ENCODE measurements at regions not wholly inside any gene's neighbourhood (a gene's known extent, or its start where the extent isn't known, plus 50 kb on each side); places are given as distances from the start of the nearest gene placed in this dataset.

DNA sequence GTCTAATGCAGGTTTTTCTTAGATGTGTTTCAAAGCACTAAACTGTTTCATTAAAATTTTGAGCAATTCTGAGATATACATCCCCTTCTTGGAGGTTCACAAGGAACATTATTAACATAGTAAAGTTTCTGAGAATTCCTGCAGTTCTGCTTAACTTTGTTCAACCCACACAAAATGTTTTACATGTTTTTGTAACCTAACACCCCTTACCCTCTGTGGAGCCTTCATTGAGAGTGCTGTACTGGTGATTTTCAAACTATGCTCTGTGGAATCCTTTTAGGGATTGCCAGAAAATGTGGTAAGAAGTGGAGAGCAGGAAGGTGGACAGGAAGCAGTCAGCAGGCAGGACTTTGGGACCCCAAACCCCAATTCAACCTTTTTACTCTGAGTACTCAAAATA is 53.6 kb upstream of the ABCB5 start:
- H4K8ac ChIP-seq (replicated peaks; ENCODE audit: insufficient read length, low read depth, low read length) = no peak overlapping the region
- TF ChIP-seq, protein P1, sequence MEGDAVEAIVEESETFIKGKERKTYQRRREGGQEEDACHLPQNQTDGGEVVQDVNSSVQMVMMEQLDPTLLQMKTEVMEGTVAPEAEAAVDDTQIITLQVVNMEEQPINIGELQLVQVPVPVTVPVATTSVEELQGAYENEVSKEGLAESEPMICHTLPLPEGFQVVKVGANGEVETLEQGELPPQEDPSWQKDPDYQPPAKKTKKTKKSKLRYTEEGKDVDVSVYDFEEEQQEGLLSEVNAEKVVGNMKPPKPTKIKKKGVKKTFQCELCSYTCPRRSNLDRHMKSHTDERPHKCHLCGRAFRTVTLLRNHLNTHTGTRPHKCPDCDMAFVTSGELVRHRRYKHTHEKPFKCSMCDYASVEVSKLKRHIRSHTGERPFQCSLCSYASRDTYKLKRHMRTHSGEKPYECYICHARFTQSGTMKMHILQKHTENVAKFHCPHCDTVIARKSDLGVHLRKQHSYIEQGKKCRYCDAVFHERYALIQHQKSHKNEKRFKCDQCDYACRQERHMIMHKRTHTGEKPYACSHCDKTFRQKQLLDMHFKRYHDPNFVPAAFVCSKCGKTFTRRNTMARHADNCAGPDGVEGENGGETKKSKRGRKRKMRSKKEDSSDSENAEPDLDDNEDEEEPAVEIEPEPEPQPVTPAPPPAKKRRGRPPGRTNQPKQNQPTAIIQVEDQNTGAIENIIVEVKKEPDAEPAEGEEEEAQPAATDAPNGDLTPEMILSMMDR (conservative IDR thresholded peaks at IDR 0.05) = no peak
- H2AK5ac ChIP-seq (ENCODE audit: insufficient read length, low read length) = no peak overlapping the region
- no peak overlapping the region for H2BK120ac ChIP-seq (ENCODE audit: low read depth, low read length, poor library complexity, severe bottlenecking)
- no peaks in the 10 kb centered on the region for H3K79me1 ChIP-seq (ENCODE audit: insufficient read depth, low read depth, low read length, poor library complexity, severe bottlenecking)
- H3K27me3 ChIP-seq (ENCODE audit: insufficient read depth, low read length) = no peaks in the 10 kb centered on the region
- no peaks in the 10 kb centered on the region for H3K4me1 ChIP-seq (ENCODE audit: insufficient read depth, low read length)
- Mint-ChIP-seq H3K27ac (no peak overlapping the region), H3K27me3 (ENCODE audit: low read depth) (no peaks in the 10 kb centered on the region), H3K4me1 (peaks cover 7 to 13% of the 10 kb centered on the region in 2 experiments), H3K9me3 (no peaks in the 10 kb centered on the region), H3K36me3 (ENCODE audit: insufficient read depth in 1 of 3, low read depth in 3 of 3) (no peaks in the 10 kb centered on the region), H3K4me3 (no peak overlapping the region)
- H2BK12ac ChIP-seq (ENCODE audit: insufficient read length, low read depth, low read length) = no peak overlapping the region
- no peaks in the 10 kb centered on the region for H3K79me2 ChIP-seq (ENCODE audit: insufficient read depth, low read length)
- no peak overlapping the region for H3K9ac ChIP-seq (ENCODE audit: extremely low read depth, insufficient read length, low read length)
- no peak overlapping the region for H2AFZ ChIP-seq (ENCODE audit: low read length)
- no peak overlapping the region for H3K56ac ChIP-seq (ENCODE audit: insufficient read length, low read depth, low read length)
- H3K27ac ChIP-seq (ENCODE audit: insufficient read length, low read depth, low read length) = no peak overlapping the region
- no peak overlapping the region for H4K91ac ChIP-seq (ENCODE audit: insufficient read length, low read depth, low read length)
- H3K4me2 ChIP-seq (ENCODE audit: insufficient read depth, insufficient read length, low read length) = no peak overlapping the region
- H4K20me1 ChIP-seq (ENCODE audit: control insufficient read depth, insufficient read depth, insufficient read length) = no peaks in the 10 kb centered on the region
- H2BK5ac ChIP-seq (ENCODE audit: insufficient read length, low read length) = no peak overlapping the region
- H3K23me2 ChIP-seq (ENCODE audit: insufficient read length, low read depth, low read length, poor library complexity, severe bottlenecking) = no peaks in the 10 kb centered on the region
- peak overlapping the region; percentile 61 for H3T11ph ChIP-seq (ENCODE audit: low read length)
- no peak for DNase-seq
- no peak overlapping the region for H4K5ac ChIP-seq (ENCODE audit: insufficient read length, low read depth, low read length)
- H2BK20ac ChIP-seq (ENCODE audit: low read depth, low read length, poor library complexity, severe bottlenecking) = no peak overlapping the region
- no peak overlapping the region for H2BK15ac ChIP-seq (ENCODE audit: low read depth, low read length)
- H3K18ac ChIP-seq (ENCODE audit: insufficient read length, low read depth, low read length) = no peak overlapping the region
- no peak overlapping the region for H3K14ac ChIP-seq (ENCODE audit: insufficient read depth, low read length)
- H3K23ac ChIP-seq (ENCODE audit: insufficient read length, low read depth, low read length) = no peak overlapping the region
- no peak overlapping the region for H3K4ac ChIP-seq (ENCODE audit: low read depth, low read length)
- no peaks in the 10 kb centered on the region for H3K9me3 ChIP-seq (ENCODE audit: control insufficient read depth, low read depth, low read length)
